ENCODE measurements at regions not wholly inside any gene's neighbourhood (a gene's known extent, or its start where the extent isn't known, plus 50 kb on each side); places are given as distances from the start of the nearest gene placed in this dataset.

GRCh38 chr2:210756855-210757254, 200.5 kb downstream of the CPS1 start:
- H3K9me3 ChIP-seq (ENCODE audit: control insufficient read depth in 2 of 3, insufficient read depth in 1 of 3, low read length in 3 of 3) = no peaks in the 10 kb centered on the region
- DNase-seq (no peak), FAIRE-seq (no peak)

GRCh38 chr2:210762604-210763588, 206.5 kb downstream of the CPS1 start:
- DNase-seq (peak in 1 of 5 donors; percentile 27), FAIRE-seq (no peak)
- H3K9ac ChIP-seq (ENCODE audit: low read length in 3 of 3) = no peak overlapping the region
- intact Hi-C loops (cut with DNase I) = no loop called here
- no peaks in the 10 kb centered on the region for H3K9me3 ChIP-seq (ENCODE audit: control insufficient read depth in 2 of 3, insufficient read depth in 1 of 3, low read length in 3 of 3)
- no peaks in the 10 kb centered on the region for H3K4me1 ChIP-seq (ENCODE audit: control insufficient read depth in 2 of 3, insufficient read depth in 2 of 3, low read depth in 1 of 3, low read length in 3 of 3)
- no peak overlapping the region for H3K4me3 ChIP-seq (ENCODE audit: low read length in 3 of 3)
- H3K36me3 ChIP-seq (ENCODE audit: control insufficient read depth in 2 of 3, insufficient read depth in 3 of 3, low read length in 3 of 3) = no peaks in the 10 kb centered on the region
- H3K27ac ChIP-seq (ENCODE audit: low read depth in 2 of 2, low read length in 2 of 2) = no peak overlapping the region
- no peaks in the 10 kb centered on the region for H3K27me3 ChIP-seq (ENCODE audit: control insufficient read depth, insufficient read depth, low read length)
- no peak for TF ChIP-seq CTCF (IDR thresholded peaks at IDR 0.05; ENCODE audit: borderline replicate concordance, extremely low read depth, insufficient read depth)

More at GRCh38 chr2:210756855-210757254, 200.5 kb downstream of the CPS1 start:
- H3K4me1 ChIP-seq (ENCODE audit: control insufficient read depth in 2 of 3, insufficient read depth in 2 of 3, low read depth in 1 of 3, low read length in 3 of 3) = no peaks in the 10 kb centered on the region
- H3K27ac ChIP-seq (ENCODE audit: low read depth in 2 of 2, low read length in 2 of 2) = no peak overlapping the region
- H3K27me3 ChIP-seq (ENCODE audit: control insufficient read depth, insufficient read depth, low read length) = no peaks in the 10 kb centered on the region
- no peak overlapping the region for H3K9ac ChIP-seq (ENCODE audit: low read length in 3 of 3)
- H3K36me3 ChIP-seq (ENCODE audit: control insufficient read depth in 2 of 3, insufficient read depth in 3 of 3, low read length in 3 of 3) = no peaks in the 10 kb centered on the region
- intact Hi-C loops (cut with DNase I) = no loop called here
- TF ChIP-seq CTCF (IDR thresholded peaks at IDR 0.05; ENCODE audit: borderline replicate concordance, extremely low read depth, insufficient read depth) = no peak
- H3K4me3 ChIP-seq (ENCODE audit: low read length in 3 of 3) = no peak overlapping the region

GRCh38 chr2:210768329-210768910, 212.0 kb downstream of the CPS1 start:
- FAIRE-seq = no peak
- H3K4me1 ChIP-seq (ENCODE audit: control insufficient read depth in 2 of 3, insufficient read depth in 2 of 3, low read depth in 1 of 3, low read length in 3 of 3) = no peaks in the 10 kb centered on the region
- H3K9ac ChIP-seq (ENCODE audit: low read length in 3 of 3) = no peak overlapping the region
- intact Hi-C loops (cut with DNase I) = no loop called here
- DNase-seq = no peak
- H3K27me3 ChIP-seq (ENCODE audit: control insufficient read depth, insufficient read depth, low read length) = no peaks in the 10 kb centered on the region
- H3K36me3 ChIP-seq (ENCODE audit: control insufficient read depth in 2 of 3, insufficient read depth in 3 of 3, low read length in 3 of 3) = no peaks in the 10 kb centered on the region
- no peak overlapping the region for H3K4me3 ChIP-seq (ENCODE audit: low read length in 3 of 3)
- H3K27ac ChIP-seq (ENCODE audit: low read depth in 2 of 2, low read length in 2 of 2) = no peak overlapping the region
- TF ChIP-seq CTCF (IDR thresholded peaks at IDR 0.05; ENCODE audit: borderline replicate concordance, extremely low read depth, insufficient read depth) = no peak
- no peaks in the 10 kb centered on the region for H3K9me3 ChIP-seq (ENCODE audit: control insufficient read depth in 2 of 3, insufficient read depth in 1 of 3, low read length in 3 of 3)
